ENCODE measurements at regions not wholly inside any gene's neighbourhood (a gene's known extent, or its start where the extent isn't known, plus 50 kb on each side); places are given as distances from the start of the nearest gene placed in this dataset.

DNA sequence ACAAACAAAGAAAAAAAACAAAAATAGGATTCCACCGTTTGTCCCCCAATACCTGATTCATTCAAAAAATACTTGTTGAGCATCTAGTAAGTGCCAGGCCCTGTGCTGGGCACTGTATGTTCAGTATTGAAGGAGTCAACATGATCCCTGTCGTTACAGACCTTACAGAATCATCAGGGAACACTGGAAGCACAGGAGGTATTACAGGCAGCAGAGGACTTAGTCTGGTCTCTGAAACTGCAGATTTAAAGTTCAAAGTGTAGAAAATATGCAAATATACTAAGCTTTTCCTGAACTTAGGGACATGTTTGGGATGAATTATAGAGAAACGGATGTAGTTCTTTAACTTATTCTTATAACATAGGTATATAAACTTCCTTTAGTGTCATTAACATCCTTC, 160.7 kb upstream of the RFC3 start:
- ChIA-PET POLR2A (no interaction called here), CTCF (no interaction called here)
- DNase-seq (ENCODE audit: low read depth, low spot score) (no peak), ATAC-seq (no peak)
- TF ChIP-seq, protein P1, sequence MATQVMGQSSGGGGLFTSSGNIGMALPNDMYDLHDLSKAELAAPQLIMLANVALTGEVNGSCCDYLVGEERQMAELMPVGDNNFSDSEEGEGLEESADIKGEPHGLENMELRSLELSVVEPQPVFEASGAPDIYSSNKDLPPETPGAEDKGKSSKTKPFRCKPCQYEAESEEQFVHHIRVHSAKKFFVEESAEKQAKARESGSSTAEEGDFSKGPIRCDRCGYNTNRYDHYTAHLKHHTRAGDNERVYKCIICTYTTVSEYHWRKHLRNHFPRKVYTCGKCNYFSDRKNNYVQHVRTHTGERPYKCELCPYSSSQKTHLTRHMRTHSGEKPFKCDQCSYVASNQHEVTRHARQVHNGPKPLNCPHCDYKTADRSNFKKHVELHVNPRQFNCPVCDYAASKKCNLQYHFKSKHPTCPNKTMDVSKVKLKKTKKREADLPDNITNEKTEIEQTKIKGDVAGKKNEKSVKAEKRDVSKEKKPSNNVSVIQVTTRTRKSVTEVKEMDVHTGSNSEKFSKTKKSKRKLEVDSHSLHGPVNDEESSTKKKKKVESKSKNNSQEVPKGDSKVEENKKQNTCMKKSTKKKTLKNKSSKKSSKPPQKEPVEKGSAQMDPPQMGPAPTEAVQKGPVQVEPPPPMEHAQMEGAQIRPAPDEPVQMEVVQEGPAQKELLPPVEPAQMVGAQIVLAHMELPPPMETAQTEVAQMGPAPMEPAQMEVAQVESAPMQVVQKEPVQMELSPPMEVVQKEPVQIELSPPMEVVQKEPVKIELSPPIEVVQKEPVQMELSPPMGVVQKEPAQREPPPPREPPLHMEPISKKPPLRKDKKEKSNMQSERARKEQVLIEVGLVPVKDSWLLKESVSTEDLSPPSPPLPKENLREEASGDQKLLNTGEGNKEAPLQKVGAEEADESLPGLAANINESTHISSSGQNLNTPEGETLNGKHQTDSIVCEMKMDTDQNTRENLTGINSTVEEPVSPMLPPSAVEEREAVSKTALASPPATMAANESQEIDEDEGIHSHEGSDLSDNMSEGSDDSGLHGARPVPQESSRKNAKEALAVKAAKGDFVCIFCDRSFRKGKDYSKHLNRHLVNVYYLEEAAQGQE (IDR thresholded peaks at IDR 0.05; ENCODE audit: insufficient read depth in 1 of 2, low read depth in 2 of 2, low read length in 1 of 2): no peak
- TF ChIP-seq POLR2AphosphoS5 (IDR thresholded peaks at IDR 0.05; ENCODE audit: low read depth, low read length) (no peak), CTCF (IDR thresholded peaks at IDR 0.05) (no peak), SIN3A (IDR thresholded peaks at IDR 0.05; ENCODE audit: borderline replicate concordance, insufficient read depth, low read depth, low read length) (no peak), TCF7L2 (IDR thresholded peaks at IDR 0.05; ENCODE audit: low read depth, low read length) (no peak)
- H3K27me3 ChIP-seq (ENCODE audit: control insufficient read depth, insufficient read depth, low read length): no peaks in the 10 kb centered on the region
- H3K9me3 ChIP-seq (ENCODE audit: control insufficient read depth, insufficient read depth, low read depth, low read length): no peaks in the 10 kb centered on the region
- BruUV-seq (replicated peaks): no TSS peak
- no peak overlapping the region for H3K4me3 ChIP-seq (ENCODE audit: low read depth in 2 of 2, low read length in 2 of 2)
- H3K27ac ChIP-seq (ENCODE audit: low read length): no peak overlapping the region
- no peaks in the 10 kb centered on the region for H3K4me1 ChIP-seq (ENCODE audit: control insufficient read depth, insufficient read depth, low read length)
- intact Hi-C loops (cut with micrococcal nuclease; ENCODE audit: unreplicated experiment) (no loop called here), in situ Hi-C loops (cut with HindIII; ENCODE audit: low pct_unique_long_range_greater_than_20kb, low sequenced_read_pairs) (no loop called here)
- no peaks in the 10 kb centered on the region for H3K36me3 ChIP-seq (ENCODE audit: control insufficient read depth, insufficient read depth, low read length)

- in situ Hi-C loops (cut with HindIII; ENCODE audit: low pct_unique_long_range_greater_than_20kb, low sequenced_read_pairs): no loop called here
These were observed 158.5 kb upstream of the RFC3 start for GRCh38 chr13:33659466-33659865.

More at GRCh38 chr13:33659466-33659865, 158.5 kb upstream of the RFC3 start:
- no TSS peak for BruUV-seq (replicated peaks)
- ATAC-seq (no peak), DNase-seq (ENCODE audit: low read depth, low spot score) (no peak)
- POLR2A ChIA-PET: no interaction called here
- no peaks in the 10 kb centered on the region for H3K9me3 ChIP-seq (ENCODE audit: control insufficient read depth, insufficient read depth, low read depth, low read length)
- intact Hi-C loops (cut with micrococcal nuclease; ENCODE audit: unreplicated experiment): no loop called here
- H3K4me3 ChIP-seq (ENCODE audit: low read depth in 2 of 2, low read length in 2 of 2): no peak overlapping the region
- no peaks in the 10 kb centered on the region for H3K4me1 ChIP-seq (ENCODE audit: control insufficient read depth, insufficient read depth, low read length)
- no peaks in the 10 kb centered on the region for H3K36me3 ChIP-seq (ENCODE audit: control insufficient read depth, insufficient read depth, low read length)
- CTCF ChIA-PET: interaction anchor here (0.6 kb wide), 1 partner anchor 746 kb away, joined by 5 read pairs; no protein-coding TSS in a partner anchor
- TF ChIP-seq POLR2AphosphoS5 (IDR thresholded peaks at IDR 0.05; ENCODE audit: low read depth, low read length) (no peak), TCF7L2 (IDR thresholded peaks at IDR 0.05; ENCODE audit: low read depth, low read length) (no peak), SIN3A (IDR thresholded peaks at IDR 0.05; ENCODE audit: borderline replicate concordance, insufficient read depth, low read depth, low read length) (no peak), CTCF (IDR thresholded peaks at IDR 0.05) (no peak)
- TF ChIP-seq, protein P1 (IDR thresholded peaks at IDR 0.05; ENCODE audit: insufficient read depth in 1 of 2, low read depth in 2 of 2, low read length in 1 of 2): no peak
- no peaks in the 10 kb centered on the region for H3K27me3 ChIP-seq (ENCODE audit: control insufficient read depth, insufficient read depth, low read length)
- no peak overlapping the region for H3K27ac ChIP-seq (ENCODE audit: low read length)

Measured in Panc1 (cell line).